SU-DHL-6 (cell line): ENCODE measurements at regions not wholly inside any gene's neighbourhood (a gene's known extent, or its start where the extent isn't known, plus 50 kb on each side); places are given as distances from the start of the nearest gene placed in this dataset.

Experiments
- CTCF ChIP-seq: fragments of 200-600 bp; sonication (generic); IDR thresholded peaks from one replicate; pipeline ENCODE4 v1.5.1; 2017; ENCODE audit warnings: antibody characterized with exemption, mild to moderate bottlenecking, low read length, moderate library complexity; ENCODE audit not compliant: insufficient read depth, poor library complexity, severe bottlenecking
- EZH2phosphoT487 ChIP-seq: fragments of 200-600 bp; sonication (generic), shearing (Covaris generic); conservative IDR thresholded peaks from 2 replicates; pipeline ENCODE4 v1.6.1; 2018; ENCODE audit warnings: mild to moderate bottlenecking, antibody characterized with exemption, low read length, moderate library complexity, mixed read lengths

GRCh38 chr2:6080932-6081753, 389.0 kb downstream of the SOX11 start:
- no peak for TF ChIP-seq CTCF
- no peak for TF ChIP-seq EZH2phosphoT487
